ENCODE measurements at regions not wholly inside any gene's neighbourhood (a gene's known extent, or its start where the extent isn't known, plus 50 kb on each side); places are given as distances from the start of the nearest gene placed in this dataset.
A peak's percentile ranks its signal among the peaks of the same experiment; 100 is the strongest.

GRCh38 chr1:234870020-234870981 lies 258.3 kb downstream of the TOMM20 start:
- DNase-seq (ENCODE audit: low read depth, low spot score) (no peak), ATAC-seq (peak; percentile 33; the same call in 1 of the 2 replicates)
- in situ Hi-C loops (cut with HindIII; ENCODE audit: low pct_unique_long_range_greater_than_20kb, low sequenced_read_pairs): no loop called here
- Histone ChIP-seq H3K9me3 (ENCODE audit: control insufficient read depth, insufficient read depth, low read depth, low read length) (no peaks in the 10 kb centered on the region), H3K27me3 (ENCODE audit: control insufficient read depth, insufficient read depth, low read length) (no peaks in the 10 kb centered on the region), H3K27ac (ENCODE audit: low read length) (peak overlapping the region; percentile 90), H3K4me3 (ENCODE audit: low read depth in 2 of 2, low read length in 2 of 2) (no peak overlapping the region), H3K4me1 (ENCODE audit: control insufficient read depth, insufficient read depth, low read length) (peaks cover 62% of the 10 kb centered on the region), H3K36me3 (ENCODE audit: control insufficient read depth, insufficient read depth, low read length) (no peaks in the 10 kb centered on the region)
- CTCF ChIA-PET: no interaction called here
- TF ChIP-seq TCF7L2 (IDR thresholded peaks at IDR 0.05; ENCODE audit: low read depth, low read length) (no peak), POLR2AphosphoS5 (IDR thresholded peaks at IDR 0.05; ENCODE audit: low read depth, low read length) (no peak), REST (IDR thresholded peaks at IDR 0.05; ENCODE audit: insufficient read depth in 1 of 2, low read depth in 2 of 2, low read length in 1 of 2) (no peak), SIN3A (IDR thresholded peaks at IDR 0.05; ENCODE audit: borderline replicate concordance, insufficient read depth, low read depth, low read length) (no peak)
- TF ChIP-seq, protein P1, sequence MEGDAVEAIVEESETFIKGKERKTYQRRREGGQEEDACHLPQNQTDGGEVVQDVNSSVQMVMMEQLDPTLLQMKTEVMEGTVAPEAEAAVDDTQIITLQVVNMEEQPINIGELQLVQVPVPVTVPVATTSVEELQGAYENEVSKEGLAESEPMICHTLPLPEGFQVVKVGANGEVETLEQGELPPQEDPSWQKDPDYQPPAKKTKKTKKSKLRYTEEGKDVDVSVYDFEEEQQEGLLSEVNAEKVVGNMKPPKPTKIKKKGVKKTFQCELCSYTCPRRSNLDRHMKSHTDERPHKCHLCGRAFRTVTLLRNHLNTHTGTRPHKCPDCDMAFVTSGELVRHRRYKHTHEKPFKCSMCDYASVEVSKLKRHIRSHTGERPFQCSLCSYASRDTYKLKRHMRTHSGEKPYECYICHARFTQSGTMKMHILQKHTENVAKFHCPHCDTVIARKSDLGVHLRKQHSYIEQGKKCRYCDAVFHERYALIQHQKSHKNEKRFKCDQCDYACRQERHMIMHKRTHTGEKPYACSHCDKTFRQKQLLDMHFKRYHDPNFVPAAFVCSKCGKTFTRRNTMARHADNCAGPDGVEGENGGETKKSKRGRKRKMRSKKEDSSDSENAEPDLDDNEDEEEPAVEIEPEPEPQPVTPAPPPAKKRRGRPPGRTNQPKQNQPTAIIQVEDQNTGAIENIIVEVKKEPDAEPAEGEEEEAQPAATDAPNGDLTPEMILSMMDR (IDR thresholded peaks at IDR 0.05): no peak
- POLR2A ChIA-PET: interaction anchor here (0.6 kb wide), 1 partner anchor 47 kb away, joined by 3 read pairs; no protein-coding TSS in a partner anchor
- BruUV-seq (replicated peaks): no TSS peak
- intact Hi-C loops (cut with micrococcal nuclease; ENCODE audit: unreplicated experiment): loop anchor here (10.0 kb wide), 2 partner anchors 204 to 256 kb away; partner anchors contain the start of gene IRF2BP2

DNA sequence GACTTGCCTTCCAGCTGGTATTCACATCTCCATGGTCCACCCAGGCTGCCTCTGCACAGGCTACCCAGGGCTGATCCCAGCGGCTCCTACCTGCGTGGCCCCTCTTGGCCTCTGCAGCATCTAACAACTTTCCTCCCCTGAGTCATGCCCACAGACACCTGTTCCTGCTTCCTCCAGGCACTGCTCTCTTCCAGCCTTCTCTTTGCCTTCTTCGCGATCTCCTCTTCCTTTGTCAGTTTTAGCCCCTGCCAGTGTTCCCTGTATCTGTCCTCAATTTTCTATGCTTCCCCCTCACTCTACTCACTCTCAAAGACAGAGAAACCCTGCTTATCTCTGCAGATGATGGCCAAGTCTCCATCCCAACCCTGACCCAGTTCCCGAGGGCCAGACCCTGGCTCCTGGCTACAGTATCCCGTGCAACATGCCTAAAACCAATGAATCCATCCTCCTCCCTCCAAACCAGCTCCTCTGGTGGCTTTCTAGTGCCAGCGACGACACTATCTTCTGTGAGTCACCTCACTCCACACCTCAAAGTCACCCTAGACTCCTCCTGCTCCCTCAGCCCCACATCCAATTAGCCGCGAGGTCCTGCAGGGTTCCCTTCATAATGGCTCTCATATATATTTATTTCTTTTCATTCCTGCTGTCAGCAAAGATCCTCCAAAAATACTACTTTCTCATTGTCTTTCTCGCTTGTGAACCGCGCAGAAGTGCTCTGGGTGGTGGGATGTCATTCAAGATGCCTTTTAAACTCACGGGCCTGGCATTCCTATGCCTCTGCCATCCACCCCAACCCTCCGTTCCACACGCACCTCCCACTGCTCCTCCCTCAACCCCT lies 259.2 kb downstream of the TOMM20 start:
- ChIA-PET POLR2A (no interaction called here), CTCF (no interaction called here)
- Histone ChIP-seq H3K27me3 (ENCODE audit: control insufficient read depth, insufficient read depth, low read length) (no peaks in the 10 kb centered on the region), H3K4me1 (ENCODE audit: control insufficient read depth, insufficient read depth, low read length) (peaks cover 55% of the 10 kb centered on the region), H3K4me3 (ENCODE audit: low read depth in 2 of 2, low read length in 2 of 2) (no peak overlapping the region), H3K27ac (ENCODE audit: low read length) (peak overlapping the region; percentile 90), H3K9me3 (ENCODE audit: control insufficient read depth, insufficient read depth, low read depth, low read length) (no peaks in the 10 kb centered on the region), H3K36me3 (ENCODE audit: control insufficient read depth, insufficient read depth, low read length) (no peaks in the 10 kb centered on the region)
- no peak for TF ChIP-seq SIN3A (IDR thresholded peaks at IDR 0.05; ENCODE audit: borderline replicate concordance, insufficient read depth, low read depth, low read length)
- TF ChIP-seq TCF7L2 (IDR thresholded peaks at IDR 0.05; ENCODE audit: low read depth, low read length): no peak
- no peak for TF ChIP-seq REST (IDR thresholded peaks at IDR 0.05; ENCODE audit: insufficient read depth in 1 of 2, low read depth in 2 of 2, low read length in 1 of 2)
- TF ChIP-seq, protein P1 (IDR thresholded peaks at IDR 0.05): no peak
- TF ChIP-seq POLR2AphosphoS5 (IDR thresholded peaks at IDR 0.05; ENCODE audit: low read depth, low read length): no peak
- no peak; the same call in 1 of the 2 replicates for ATAC-seq
- intact Hi-C loops (cut with micrococcal nuclease; ENCODE audit: unreplicated experiment): loop anchor here (10.0 kb wide), 2 partner anchors 205 to 255 kb away; partner anchors contain the start of gene IRF2BP2
- DNase-seq (ENCODE audit: low read depth, low spot score): no peak
- in situ Hi-C loops (cut with HindIII; ENCODE audit: low pct_unique_long_range_greater_than_20kb, low sequenced_read_pairs): no loop called here
- no TSS peak for BruUV-seq (replicated peaks)

Data from Panc1 (cell line).